Neural cell (in vitro differentiated cells): ENCODE measurements at regions not wholly inside any gene's neighbourhood (a gene's known extent, or its start where the extent isn't known, plus 50 kb on each side); places are given as distances from the start of the nearest gene placed in this dataset.

Source experiments
- H2AFZ ChIP-seq: fragments of 200-600, 300-800 bp; sonication (generic), shearing (Covaris generic); 2 replicates; pipeline ENCODE4 v1.6.0; 2014; ENCODE audit warnings: low read depth, mild to moderate bottlenecking, antibody characterized with exemption, low read length, moderate library complexity
- H3F3A ChIP-seq: fragments of 200-600 bp; shearing (Covaris generic); 2 replicates; pipeline ENCODE4 v1.6.1; 2016; ENCODE audit warnings: mild to moderate bottlenecking, moderate library complexity, mixed read lengths, antibody characterized with exemption, low read length; ENCODE audit not compliant: insufficient read depth, poor library complexity, severe bottlenecking
- H3K27ac ChIP-seq: fragments of 200-600, 300-800 bp; sonication (generic), shearing (Covaris generic); 2 replicates; pipeline ENCODE4 v1.5.1; 2014; ENCODE audit warnings: mild to moderate bottlenecking, low read length, moderate library complexity
- H3K27me3 ChIP-seq: fragments of 300-800, 200-600 bp; sonication (generic), shearing (Covaris generic); 2 replicates; pipeline ENCODE4 v1.6.0; 2014; ENCODE audit warnings: mild to moderate bottlenecking, low read depth, low read length, moderate library complexity; ENCODE audit not compliant: insufficient read depth
- H3K36me3 ChIP-seq: fragments of 300-800, 200-600 bp; sonication (generic), shearing (Covaris generic); 2 replicates; pipeline ENCODE4 v1.5.1; 2014; ENCODE audit warnings: mild to moderate bottlenecking, antibody characterized with exemption, low read length, moderate library complexity; ENCODE audit not compliant: insufficient read depth
- H3K4me2 ChIP-seq: fragments of 300-800, 200-600 bp; sonication (generic), shearing (Covaris generic); 2 replicates; pipeline ENCODE4 v1.6.0; 2014; ENCODE audit warnings: mild to moderate bottlenecking, low read length
- H3K4me3 ChIP-seq: fragments of 300-800, 200-600 bp; sonication (generic), shearing (Covaris generic); 2 replicates; pipeline ENCODE4 v1.5.1; 2014; ENCODE audit warnings: mild to moderate bottlenecking, low read length, moderate library complexity
- H3K79me2 ChIP-seq: fragments of 200-600 bp; shearing (Covaris generic); replicated peaks from 2 replicates; pipeline ENCODE4 v1.6.0; 2014; ENCODE audit warnings: mild to moderate bottlenecking, low read length, moderate library complexity; ENCODE audit not compliant: insufficient read depth
- H3K9ac ChIP-seq: fragments of 300-800, 200-600 bp; sonication (generic), shearing (Covaris generic); 2 replicates; pipeline ENCODE4 v1.6.1; 2016; ENCODE audit warnings: mild to moderate bottlenecking, low read length, mixed read lengths
- H3K9me2 ChIP-seq: fragments of 200-600 bp; shearing (Covaris generic); 2 replicates; pipeline ENCODE4 v1.6.1; 2016; ENCODE audit warnings: mild to moderate bottlenecking, low read length, mixed read lengths; ENCODE audit not compliant: insufficient read depth
- H3K9me3 ChIP-seq: fragments of 200-600, 300-800 bp; sonication (generic), shearing (Covaris generic); 2 replicates; pipeline ENCODE4 v1.6.1; 2016; ENCODE audit warnings: mild to moderate bottlenecking, mixed run types, low read length, moderate library complexity, mixed read lengths
- H4K20me1 ChIP-seq: fragments of 200-600 bp; shearing (Covaris generic); 2 replicates; pipeline ENCODE4 v1.6.1; 2016; ENCODE audit warnings: mild to moderate bottlenecking, mixed run types; ENCODE audit not compliant: insufficient read depth
- CTCF ChIP-seq: fragments of 450-650 bp; IDR thresholded peaks from 2 replicates; pipeline ENCODE4 v1.5.1; 2014; ENCODE audit warnings: antibody characterized with exemption, mild to moderate bottlenecking, moderate library complexity; ENCODE audit not compliant: poor library complexity, severe bottlenecking
- EP300 ChIP-seq: fragments of 450-650 bp; conservative IDR thresholded peaks from 2 replicates; pipeline ENCODE4 v1.6.1; 2014; ENCODE audit warnings: antibody characterized with exemption, mild to moderate bottlenecking, moderate library complexity; ENCODE audit not compliant: poor library complexity, severe bottlenecking
- EZH2 ChIP-seq: fragments of 200-600, 300-800 bp; shearing (Covaris generic), sonication (generic); IDR thresholded peaks from 2 replicates; pipeline ENCODE4 v1.6.1; 2014; ENCODE audit warnings: antibody characterized with exemption, low read length, borderline replicate concordance, mild to moderate bottlenecking; ENCODE audit not compliant: insufficient read depth, poor library complexity, severe bottlenecking
- MXI1 ChIP-seq: fragments of 450-650 bp; conservative IDR thresholded peaks from 2 replicates; pipeline ENCODE4 v1.6.1; 2014; ENCODE audit warnings: antibody characterized with exemption, mild to moderate bottlenecking; ENCODE audit not compliant: poor library complexity, severe bottlenecking
- POLR2AphosphoS5 ChIP-seq: IDR thresholded peaks from 2 replicates; pipeline ENCODE4 v1.6.1; 2012
- RAD21 ChIP-seq: fragments of 450-650 bp; conservative IDR thresholded peaks from 2 replicates; pipeline ENCODE4 v1.6.1; 2014; ENCODE audit warnings: antibody characterized with exemption, mild to moderate bottlenecking, moderate library complexity
- SMC3 ChIP-seq: fragments of 450-650 bp; conservative IDR thresholded peaks from 2 replicates; pipeline ENCODE4 v1.6.1; 2014; ENCODE audit warnings: antibody characterized with exemption, mild to moderate bottlenecking, moderate library complexity; ENCODE audit not compliant: poor library complexity
- TAF1 ChIP-seq: IDR thresholded peaks from 2 replicates; pipeline ENCODE4 v1.6.1; 2012; ENCODE audit warnings: low read depth
- TF ChIP-seq, protein P1 (sequence below): IDR thresholded peaks from 2 replicates; pipeline ENCODE4 v1.6.1; 2012; ENCODE audit warnings: borderline replicate concordance

DNA sequence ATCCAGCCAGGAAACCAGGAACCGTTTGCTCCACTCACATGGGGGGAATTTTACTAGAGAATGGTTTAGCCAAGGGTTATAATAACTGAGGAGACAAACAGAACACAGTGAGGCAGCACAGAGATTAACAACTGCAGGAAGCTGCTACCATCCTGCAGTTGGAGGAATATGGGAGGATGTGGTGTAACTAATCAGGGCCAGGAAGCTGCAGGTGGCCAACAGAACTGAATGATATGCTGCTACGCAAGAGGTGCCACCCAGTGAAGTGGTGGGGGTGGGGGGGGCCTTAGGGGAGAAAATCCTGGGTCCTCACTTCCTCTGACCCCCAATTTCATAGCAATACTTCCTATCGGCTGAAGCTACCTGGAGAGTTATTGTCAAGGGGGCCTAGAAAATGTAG lies 306.4 kb upstream of the STT3B start:
- no peaks in the 10 kb centered on the region for H3K36me3 ChIP-seq
- no peaks in the 10 kb centered on the region for H3K9me2 ChIP-seq
- H4K20me1 ChIP-seq, result no peaks in the 10 kb centered on the region
- H3K27me3 ChIP-seq, result no peaks in the 10 kb centered on the region
- no peak overlapping the region for H3K27ac ChIP-seq
- H3K9ac ChIP-seq, result no peak overlapping the region
- H3K4me2 ChIP-seq, result no peak overlapping the region
- H3K79me2 ChIP-seq, result no peaks in the 10 kb centered on the region
- H3K4me3 ChIP-seq, result no peak overlapping the region
- no peak for TF ChIP-seq CTCF
- TF ChIP-seq SMC3, result no peak
- TF ChIP-seq TAF1, result no peak
- TF ChIP-seq MXI1, result no peak
- no peak for TF ChIP-seq EP300
- TF ChIP-seq RAD21, result no peak
- no peak for TF ChIP-seq EZH2
- no peak for TF ChIP-seq POLR2AphosphoS5
- TF ChIP-seq, protein P1, sequence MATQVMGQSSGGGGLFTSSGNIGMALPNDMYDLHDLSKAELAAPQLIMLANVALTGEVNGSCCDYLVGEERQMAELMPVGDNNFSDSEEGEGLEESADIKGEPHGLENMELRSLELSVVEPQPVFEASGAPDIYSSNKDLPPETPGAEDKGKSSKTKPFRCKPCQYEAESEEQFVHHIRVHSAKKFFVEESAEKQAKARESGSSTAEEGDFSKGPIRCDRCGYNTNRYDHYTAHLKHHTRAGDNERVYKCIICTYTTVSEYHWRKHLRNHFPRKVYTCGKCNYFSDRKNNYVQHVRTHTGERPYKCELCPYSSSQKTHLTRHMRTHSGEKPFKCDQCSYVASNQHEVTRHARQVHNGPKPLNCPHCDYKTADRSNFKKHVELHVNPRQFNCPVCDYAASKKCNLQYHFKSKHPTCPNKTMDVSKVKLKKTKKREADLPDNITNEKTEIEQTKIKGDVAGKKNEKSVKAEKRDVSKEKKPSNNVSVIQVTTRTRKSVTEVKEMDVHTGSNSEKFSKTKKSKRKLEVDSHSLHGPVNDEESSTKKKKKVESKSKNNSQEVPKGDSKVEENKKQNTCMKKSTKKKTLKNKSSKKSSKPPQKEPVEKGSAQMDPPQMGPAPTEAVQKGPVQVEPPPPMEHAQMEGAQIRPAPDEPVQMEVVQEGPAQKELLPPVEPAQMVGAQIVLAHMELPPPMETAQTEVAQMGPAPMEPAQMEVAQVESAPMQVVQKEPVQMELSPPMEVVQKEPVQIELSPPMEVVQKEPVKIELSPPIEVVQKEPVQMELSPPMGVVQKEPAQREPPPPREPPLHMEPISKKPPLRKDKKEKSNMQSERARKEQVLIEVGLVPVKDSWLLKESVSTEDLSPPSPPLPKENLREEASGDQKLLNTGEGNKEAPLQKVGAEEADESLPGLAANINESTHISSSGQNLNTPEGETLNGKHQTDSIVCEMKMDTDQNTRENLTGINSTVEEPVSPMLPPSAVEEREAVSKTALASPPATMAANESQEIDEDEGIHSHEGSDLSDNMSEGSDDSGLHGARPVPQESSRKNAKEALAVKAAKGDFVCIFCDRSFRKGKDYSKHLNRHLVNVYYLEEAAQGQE, result no peak
- no peaks in the 10 kb centered on the region for H3K9me3 ChIP-seq
- H3F3A ChIP-seq, result no peaks in the 10 kb centered on the region
- no peak overlapping the region for H2AFZ ChIP-seq

DNA sequence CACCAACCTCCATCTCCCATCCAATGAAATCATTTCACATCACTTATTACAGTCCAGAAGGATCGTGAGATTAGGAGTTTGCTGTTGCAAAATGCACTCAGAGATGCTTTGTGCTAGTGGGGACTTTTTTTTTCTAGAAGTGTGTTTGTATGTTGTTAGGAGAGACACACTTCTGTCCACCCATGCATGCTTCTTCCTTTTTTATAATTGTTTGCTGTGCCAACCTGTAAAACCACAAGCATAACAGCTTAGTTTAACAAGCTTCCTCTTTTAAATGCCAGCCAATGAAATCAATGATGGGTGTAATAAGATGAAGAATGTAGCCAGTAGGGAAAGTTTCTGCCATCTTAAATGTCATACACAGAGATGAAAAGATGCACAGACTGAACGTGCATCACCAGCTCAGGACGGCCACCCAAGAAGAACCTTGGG lies 305.6 kb upstream of the STT3B start:
- Histone ChIP-seq H3K27me3 (no peaks in the 10 kb centered on the region), H3K79me2 (no peaks in the 10 kb centered on the region), H3K4me3 (no peak overlapping the region), H4K20me1 (no peaks in the 10 kb centered on the region), H3F3A (no peaks in the 10 kb centered on the region), H3K9me2 (no peaks in the 10 kb centered on the region), H3K27ac (no peak overlapping the region), H3K9me3 (no peaks in the 10 kb centered on the region), H2AFZ (no peak overlapping the region), H3K9ac (no peak overlapping the region), H3K4me2 (no peak overlapping the region), H3K36me3 (no peaks in the 10 kb centered on the region)
- TF ChIP-seq SMC3, result no peak
